ENCODE measurements at regions not wholly inside any gene's neighbourhood (a gene's known extent, or its start where the extent isn't known, plus 50 kb on each side); places are given as distances from the start of the nearest gene placed in this dataset.

DNA sequence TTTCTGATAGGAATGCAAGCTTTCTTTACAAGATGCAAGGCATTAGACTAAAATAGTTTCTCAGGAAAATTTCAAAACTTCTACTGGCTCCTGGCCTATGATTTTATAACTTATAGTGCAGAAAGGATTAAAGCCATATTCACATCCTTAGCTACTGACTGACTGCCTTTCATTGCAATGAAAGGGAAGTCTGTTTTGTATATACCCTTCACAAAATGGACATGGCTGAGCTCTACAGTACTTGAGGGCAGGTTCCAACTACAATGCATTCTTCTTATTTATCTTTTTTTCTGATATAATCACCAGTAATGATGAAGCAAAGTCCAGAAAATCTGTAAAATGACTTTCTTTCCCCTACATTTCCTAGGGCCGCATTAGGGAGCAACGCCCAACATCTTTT, 100.5 kb upstream of the ESRRG start:
- intact Hi-C loops (cut with DNase I, micrococcal nuclease) = no loop called here
- ATAC-seq (no peak), DNase-seq (no peak)

DNA sequence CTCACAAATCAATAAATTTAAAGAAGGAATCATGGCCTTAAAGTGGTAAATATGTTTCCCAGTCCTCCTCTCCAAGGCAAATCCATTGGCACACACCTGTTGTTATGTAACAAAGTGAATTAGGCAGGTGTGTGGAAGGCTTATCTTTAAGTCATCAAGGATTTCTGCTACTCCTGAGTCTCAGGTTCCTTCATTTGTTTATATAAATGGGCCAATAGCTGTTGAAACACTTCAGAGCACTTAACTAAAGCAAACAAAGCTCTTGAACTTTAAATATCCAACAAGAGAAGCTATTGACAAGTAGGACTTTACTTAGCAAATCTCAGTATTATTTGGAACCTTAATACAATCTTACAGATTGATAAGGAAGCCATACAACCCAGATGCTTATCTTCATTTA, 99.3 kb upstream of the ESRRG start:
- intact Hi-C loops (cut with DNase I, micrococcal nuclease) = no loop called here
- DNase-seq (no peak), ATAC-seq (peak; percentile 56)

DNA sequence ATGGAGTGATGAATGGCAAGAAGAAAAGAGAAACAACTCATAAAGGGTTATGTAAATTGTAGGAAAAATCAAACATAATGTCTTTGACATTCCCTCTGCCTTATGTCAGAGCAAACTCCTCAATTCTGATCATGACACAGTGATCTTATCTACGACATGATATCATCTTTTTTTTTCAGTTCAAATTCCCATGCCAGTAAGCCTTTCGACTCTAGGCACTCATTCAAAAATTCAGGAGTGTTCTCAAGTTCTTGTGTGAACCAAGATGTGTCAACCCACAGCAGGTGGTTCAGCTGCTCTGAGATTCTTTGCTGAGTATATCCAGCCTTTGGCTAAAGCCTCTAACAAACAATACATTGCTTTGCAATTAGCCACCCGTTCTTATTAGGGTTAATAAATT, 97.1 kb upstream of the ESRRG start:
- no peak for ATAC-seq
- no peak for DNase-seq
- intact Hi-C loops (cut with DNase I, micrococcal nuclease) = no loop called here

DNA sequence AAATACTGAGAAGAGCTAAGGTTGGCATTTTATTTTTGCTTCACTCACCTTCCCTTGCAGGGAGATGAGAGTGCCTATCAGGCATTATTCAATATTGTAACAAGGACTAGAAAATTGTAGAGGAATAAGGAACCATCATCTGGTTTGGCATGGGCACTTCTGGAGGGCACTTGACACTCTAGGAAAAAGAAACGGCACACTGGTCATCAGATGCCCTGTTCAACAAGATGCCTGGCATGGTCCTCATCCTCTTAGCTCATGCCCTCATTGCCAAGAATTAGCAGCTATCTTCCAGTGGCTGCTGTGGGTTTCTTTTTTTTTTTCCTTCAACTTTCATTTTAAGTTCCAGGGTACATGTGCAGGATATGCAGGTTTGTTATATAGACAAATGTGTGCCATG, 95.1 kb upstream of the ESRRG start:
- ATAC-seq (no peak), DNase-seq (no peak)
- intact Hi-C loops (cut with DNase I, micrococcal nuclease) = no loop called here

DNA sequence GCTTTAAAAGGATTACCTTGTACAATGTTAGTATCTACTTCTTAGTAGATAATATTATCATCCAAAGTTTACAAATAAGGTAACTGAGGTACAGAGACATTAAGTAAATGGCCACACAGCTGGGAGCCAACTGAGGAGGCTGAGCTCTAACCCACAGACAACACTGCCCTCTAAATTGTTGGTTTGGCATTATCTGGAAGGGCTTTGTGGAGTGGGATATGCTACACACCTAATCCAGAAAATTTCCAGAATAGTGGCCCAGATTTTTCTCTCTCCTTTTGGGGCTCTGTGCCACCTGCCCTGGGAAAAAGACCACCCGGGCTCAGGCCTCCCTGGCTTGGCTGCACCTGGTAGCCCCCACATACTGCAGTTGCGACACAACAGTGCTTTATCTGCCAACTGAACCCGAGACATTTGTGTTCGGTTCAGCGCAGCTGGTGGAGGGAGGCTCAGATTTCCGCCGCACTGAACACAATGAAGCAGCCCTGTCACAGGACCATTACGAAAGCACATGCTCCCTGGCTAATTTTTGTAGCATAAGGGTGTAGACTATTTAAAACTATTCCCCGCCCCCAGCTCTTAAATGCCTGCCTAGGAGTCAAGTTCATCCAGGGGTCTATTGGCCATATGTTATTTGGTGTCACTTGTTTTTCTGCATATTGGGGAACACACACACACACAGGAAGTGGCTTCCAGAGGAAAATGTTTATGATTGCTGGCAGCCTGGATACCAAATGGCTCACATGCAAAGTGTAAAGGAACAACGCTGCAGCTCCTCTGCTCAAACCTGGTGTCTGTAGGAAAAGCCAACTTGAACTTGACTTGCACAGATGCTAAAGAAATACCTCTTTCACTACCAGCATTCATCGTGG, 92.3 kb upstream of the ESRRG start:
- intact Hi-C loops (cut with DNase I, micrococcal nuclease) = no loop called here
- ATAC-seq = no peak
- no peak for DNase-seq

DNA sequence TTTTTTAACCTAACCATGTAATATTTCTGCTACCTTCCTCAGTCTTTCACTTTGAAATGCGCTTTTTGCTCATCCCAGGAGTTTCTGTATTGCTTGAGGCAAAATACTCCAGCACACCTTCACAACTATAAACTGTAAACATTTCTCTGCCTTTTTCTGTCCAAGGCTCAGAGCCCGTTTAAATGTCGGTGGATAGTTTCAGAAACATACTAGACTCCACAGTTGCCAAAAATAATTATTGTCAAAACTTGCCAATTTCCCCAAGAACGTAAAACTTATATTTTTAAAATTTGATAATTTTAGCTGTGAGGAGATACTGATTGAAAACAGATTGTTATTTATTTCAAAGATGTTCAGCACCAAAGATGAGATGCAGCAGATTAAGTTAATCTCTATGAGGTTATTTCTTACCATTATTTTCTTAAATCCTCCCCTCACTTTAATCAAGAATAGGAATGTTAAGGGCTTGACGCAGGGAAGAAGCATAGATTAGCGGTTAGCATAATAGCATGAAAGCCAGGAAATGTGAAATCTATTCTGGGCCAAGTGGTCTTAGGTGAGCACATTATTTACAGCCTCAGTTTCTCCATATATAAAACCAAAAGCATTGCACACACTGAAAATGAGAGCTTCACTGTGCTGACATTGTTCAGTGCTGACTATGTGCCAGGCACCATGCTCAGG, 91.5 kb upstream of the ESRRG start:
- no peak for ATAC-seq
- DNase-seq = no peak
- intact Hi-C loops (cut with DNase I, micrococcal nuclease) = no loop called here

DNA sequence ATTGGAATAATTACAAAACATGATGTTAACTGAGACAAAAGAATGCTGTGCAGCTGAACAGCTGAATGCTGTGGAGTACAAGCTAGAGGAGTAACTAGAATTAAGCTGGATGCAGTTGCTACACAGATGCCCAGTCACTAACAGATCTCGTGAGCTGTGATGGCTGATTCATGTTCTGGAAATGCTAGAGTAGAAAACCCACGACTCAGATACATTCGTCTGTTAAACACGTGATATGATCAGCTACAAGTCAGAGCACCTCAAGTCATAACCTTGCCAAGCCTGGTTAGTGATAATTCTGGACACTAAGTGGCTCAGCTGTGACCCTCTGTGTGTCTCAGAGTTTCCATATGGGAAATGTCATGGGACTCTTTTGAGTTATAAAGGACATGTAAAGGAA, 89.7 kb upstream of the ESRRG start:
- DNase-seq (no peak), ATAC-seq (no peak)
- intact Hi-C loops (cut with DNase I, micrococcal nuclease) = no loop called here

DNA sequence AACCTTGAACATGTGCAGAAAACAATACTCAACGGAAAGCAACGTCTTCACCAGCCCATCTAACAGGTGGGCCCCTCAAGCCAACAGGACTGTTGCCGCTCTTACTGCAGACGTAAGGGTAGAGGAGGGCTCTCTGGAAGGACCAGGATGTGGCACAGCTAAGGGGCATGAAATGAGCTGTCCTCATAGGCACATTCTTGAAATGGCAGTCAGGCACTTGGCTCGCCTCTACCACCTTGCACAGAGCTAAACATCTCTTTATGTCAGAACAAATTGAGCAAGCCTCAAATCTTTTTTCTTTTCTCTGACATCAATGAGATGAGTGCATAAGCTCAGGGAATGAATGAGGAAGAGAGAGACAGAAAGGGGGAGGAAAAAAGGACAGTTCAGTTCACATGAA, 86.4 kb upstream of the ESRRG start:
- ATAC-seq = no peak
- DNase-seq = no peak
- intact Hi-C loops (cut with DNase I, micrococcal nuclease) = no loop called here

DNA sequence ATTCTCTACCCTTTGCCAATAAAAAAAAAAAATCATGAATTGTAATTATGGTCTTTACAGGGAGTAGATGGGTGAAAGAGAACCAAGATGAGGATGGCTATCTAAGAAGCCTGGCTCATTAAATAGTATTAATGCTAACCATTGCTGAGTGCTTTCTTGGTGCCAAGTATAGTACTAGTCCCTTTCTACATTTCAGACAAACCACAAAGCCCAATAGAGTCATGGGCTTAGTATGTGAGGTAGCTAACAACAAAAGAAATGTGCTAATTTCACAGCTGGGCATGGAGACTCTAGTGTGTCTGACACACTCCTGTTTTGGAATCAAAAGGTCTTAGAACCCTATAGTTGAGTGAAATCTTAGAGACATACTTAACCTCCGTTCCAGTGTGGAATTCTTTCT, 84.5 kb upstream of the ESRRG start:
- DNase-seq (no peak), ATAC-seq (no peak)
- intact Hi-C loops (cut with DNase I, micrococcal nuclease) = no loop called here

DNA sequence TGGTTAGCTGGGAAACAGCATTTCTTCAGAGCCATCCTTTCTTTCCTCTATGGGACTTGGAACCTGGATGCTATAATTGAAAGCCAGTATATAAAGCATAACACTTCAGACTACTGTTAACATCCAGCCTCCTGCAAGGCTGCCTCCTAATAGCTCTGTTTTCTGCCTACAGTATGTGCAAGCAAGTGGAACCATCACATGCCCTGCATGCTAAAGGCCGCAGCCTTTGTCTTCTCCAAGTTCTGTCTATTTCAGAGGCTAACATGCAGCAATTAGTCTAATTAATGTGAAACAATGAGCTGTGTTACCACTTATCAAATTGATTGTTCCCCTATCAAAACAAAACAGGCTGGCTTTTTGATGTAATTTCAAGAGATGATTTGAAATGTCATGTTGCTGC, 82.7 kb upstream of the ESRRG start:
- DNase-seq (no peak), ATAC-seq (no peak)
- intact Hi-C loops (cut with DNase I, micrococcal nuclease) = no loop called here

DNA sequence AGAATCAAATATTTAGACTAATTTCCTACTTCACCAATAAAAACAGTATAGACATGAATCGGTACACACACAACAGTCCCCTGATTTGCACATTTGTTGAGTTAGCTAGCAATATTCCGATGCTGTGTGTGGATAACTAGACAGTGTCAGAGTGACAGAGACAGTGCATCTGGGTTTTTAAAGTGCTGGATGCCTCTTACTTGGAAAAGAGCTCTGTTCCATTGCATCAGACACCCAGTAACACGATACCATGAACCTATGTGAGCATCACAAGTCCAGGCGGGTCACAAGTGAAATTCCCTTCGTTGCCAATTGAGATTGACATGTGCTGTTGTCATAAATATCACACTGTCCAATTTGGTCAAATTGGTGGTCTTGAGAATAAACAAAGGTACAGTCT, 82.0 kb upstream of the ESRRG start:
- DNase-seq = no peak
- ATAC-seq = no peak
- intact Hi-C loops (cut with DNase I, micrococcal nuclease) = no loop called here

DNA sequence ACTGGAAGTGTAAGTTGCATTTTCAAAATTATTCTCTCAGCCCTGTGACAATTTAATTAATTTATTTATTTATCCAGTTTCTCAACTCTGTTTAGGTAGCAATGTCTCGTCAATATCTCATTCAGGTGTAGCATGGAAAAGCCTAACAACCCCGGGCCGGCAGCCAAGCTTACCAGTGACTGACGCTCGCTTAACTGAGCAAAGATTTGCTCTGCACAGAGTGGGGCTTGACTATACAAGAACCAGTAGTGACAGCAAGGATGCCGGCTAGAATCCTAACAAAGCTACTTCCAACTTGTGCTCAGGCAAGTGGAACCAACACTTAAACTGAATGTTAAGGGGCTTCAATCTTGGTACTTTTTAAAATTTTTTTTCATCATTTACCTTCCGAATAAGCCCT, 80.9 kb upstream of the ESRRG start:
- DNase-seq (no peak), ATAC-seq (no peak)
- intact Hi-C loops (cut with DNase I, micrococcal nuclease) = no loop called here

DNA sequence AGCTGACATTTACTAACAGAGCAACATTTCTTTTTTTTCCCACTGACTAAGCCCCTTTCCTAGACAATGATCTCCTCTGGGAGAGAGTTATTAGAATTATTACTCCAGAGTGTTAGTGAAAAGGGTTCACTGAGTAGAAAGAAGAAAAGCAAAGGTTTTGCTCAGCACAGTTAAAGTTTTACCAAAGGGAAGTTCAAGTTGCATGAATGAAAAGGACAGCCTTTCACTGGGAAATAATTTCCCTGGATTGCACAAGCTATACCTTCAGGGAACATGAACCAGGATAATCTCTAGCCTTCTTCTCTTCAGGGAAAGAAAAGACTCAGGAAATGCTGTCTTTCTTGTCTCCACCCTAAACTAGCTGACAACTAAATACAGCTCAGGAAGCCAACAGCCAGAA, 71.4 kb upstream of the ESRRG start:
- ATAC-seq = no peak
- DNase-seq = no peak

DNA sequence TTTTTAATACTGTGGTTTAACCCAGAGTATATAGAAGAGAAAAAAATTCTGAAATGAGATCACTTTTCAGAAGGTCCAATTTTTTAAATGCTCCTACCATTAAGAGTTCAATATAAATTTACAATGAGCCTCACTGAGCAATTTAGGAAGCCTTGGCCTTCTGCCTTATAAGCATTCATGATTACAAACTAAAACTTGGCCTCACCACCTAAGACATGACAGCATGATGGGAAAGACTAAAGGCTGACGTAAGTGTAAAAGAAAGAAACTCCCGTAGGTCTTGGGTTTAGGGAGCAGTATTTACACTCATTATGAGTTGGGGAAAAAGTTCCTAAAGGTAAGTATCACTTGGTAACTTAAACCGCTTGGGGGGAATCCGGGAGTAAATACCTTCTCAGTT, 70.7 kb upstream of the ESRRG start:
- intact Hi-C loops (cut with DNase I, micrococcal nuclease) = no loop called here
- ATAC-seq (no peak), DNase-seq (no peak)

More for the DNA sequence above, 71.4 kb upstream of the ESRRG start:
- intact Hi-C loops (cut with DNase I, micrococcal nuclease) = no loop called here

DNA sequence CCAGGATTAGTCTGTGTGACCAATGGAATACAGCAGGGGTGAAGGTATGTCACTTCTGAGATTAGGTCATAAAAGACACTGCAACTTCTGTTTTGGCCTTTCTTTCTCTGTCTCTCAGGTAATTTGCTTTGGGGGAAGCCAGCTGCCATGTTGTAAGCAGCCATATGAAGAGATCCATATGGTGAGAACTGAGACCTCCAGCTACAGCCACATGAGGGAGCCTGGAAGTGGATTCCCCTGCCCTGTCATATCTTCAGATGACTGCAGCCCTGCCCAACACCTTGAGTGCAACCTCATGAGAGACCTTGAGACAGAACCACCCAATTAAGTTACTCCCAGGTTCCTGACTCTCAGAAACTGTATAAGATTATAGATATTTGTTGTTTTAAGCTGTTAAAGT, 70.1 kb upstream of the ESRRG start:
- DNase-seq (no peak), ATAC-seq (no peak)
- intact Hi-C loops (cut with DNase I, micrococcal nuclease) = no loop called here

DNA sequence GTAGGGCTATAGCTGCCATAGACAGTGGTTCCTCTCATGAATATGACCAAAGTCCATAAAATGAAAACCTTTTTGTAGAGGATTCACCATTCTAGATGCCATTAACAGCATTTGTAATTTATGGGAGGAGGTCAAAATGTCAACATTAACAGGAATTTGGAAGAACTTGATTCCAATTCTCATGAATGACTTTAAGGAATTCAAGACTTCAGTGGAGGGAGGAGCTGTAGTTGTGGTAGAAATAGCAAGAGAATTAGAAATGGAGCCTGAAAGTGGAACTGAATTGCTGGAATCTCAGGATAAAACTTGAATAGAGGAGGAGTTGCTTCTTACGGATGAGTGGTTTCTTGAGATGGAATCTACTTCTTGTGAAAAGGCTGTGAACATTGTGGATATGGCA, 65.4 kb upstream of the ESRRG start:
- intact Hi-C loops (cut with DNase I, micrococcal nuclease) = no loop called here

DNA sequence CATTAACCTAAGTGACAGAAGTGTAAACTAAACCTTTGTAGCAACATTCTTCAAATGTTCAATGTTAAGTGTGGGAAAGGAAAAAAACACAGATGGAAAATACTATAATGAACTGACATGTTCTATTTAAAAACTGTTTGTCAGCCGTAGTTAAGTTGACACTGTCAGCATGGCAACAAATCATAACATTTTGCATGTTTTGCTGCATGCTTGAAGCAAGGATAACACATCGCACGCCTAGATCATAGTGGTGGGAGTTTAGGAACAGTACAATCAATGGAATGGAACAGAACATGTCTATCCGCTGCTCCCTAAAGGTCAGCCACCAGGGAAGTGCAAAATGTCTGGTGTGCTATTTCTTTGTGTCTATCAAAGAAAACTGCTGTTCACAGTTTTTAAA, 62.5 kb upstream of the ESRRG start:
- DNase-seq = no peak
- intact Hi-C loops (cut with DNase I, micrococcal nuclease) = no loop called here
- ATAC-seq = no peak

More for the DNA sequence above, 65.4 kb upstream of the ESRRG start:
- no peak for ATAC-seq
- DNase-seq = no peak

DNA sequence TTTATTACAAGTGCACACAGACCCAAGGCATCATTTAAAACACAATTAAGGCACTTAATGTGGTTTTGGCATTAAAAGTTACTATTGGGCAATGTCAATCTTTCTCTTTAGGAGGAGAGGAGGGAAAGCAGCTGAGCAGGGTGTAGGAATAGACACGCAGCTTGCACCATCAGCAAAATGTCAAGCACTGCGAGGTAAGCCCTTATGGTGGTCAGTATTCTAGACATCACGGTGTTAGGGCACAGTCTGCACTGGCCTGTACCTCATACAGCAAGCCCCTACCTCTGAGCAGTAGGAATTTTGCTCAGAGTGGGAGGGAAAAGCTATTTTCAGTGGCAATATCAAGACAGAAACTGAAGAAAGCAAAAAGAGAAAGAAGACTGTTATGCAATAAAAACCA, 62.0 kb upstream of the ESRRG start:
- DNase-seq (no peak), ATAC-seq (no peak)
- intact Hi-C loops (cut with DNase I, micrococcal nuclease) = no loop called here

DNA sequence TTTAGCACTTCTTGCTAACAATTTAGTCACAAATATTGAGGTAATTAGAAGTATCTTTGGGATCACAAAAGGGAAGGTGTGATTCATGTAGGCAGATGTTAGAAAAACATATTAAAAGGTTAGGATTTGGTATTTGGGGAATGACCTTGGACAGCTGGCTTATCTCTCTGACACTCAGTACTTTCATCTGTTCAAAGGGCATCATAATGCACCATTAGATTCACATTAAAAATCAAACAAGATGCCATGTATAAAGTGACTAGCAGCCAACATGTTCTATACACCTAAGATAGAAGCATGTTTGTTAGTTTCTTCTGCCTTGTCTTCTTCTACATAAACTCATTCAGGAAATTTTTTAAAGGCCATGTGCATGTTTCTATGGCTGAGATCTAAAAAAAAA, 56.5 kb upstream of the ESRRG start:
- DNase-seq (no peak), ATAC-seq (no peak)
- intact Hi-C loops (cut with DNase I, micrococcal nuclease) = no loop called here

DNA sequence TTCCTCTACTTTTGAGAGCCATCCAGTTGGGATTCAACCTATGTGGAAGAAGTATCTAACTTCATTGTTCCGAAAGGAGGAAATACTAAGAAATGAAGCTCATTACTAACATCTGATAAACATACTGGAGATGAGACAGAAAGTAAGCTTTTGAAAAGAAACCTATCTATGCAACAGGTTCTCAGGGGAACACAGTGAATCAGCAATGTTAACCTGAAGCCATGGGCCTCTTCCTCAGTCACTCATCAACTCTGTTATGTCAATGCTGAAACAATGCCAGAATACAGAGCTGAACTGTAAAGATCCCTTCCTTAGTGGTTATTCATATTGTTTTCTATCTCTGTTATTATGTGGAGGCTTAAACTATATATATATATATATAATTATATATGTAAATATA, 55.5 kb upstream of the ESRRG start:
- DNase-seq (no peak), ATAC-seq (no peak)
- intact Hi-C loops (cut with DNase I, micrococcal nuclease) = no loop called here

DNA sequence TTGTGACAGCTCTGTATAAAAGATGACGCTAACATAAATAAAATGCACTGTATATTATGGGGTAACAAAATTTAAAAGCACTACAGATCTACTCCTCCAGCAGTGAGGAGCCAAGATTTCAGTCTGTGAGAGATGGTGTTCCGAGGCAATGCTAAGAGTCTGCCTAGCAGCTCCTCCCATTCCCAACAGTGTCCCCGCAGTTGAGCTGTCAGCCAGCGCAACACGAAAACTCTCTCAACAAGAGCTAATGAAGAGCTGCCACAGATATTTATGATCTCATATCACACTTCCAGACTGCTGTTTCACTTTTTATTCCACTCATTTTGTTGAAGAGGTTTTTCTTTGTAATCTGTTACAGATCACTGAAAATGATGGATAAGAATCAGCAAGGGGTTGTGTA, 53.9 kb upstream of the ESRRG start:
- DNase-seq (no peak), ATAC-seq (no peak)
- intact Hi-C loops (cut with DNase I, micrococcal nuclease) = no loop called here

Data from left colon (tissue), 2 donors.